ENCODE measurements at regions not wholly inside any gene's neighbourhood (a gene's known extent, or its start where the extent isn't known, plus 50 kb on each side); places are given as distances from the start of the nearest gene placed in this dataset.

- Mint-ChIP-seq H3K9me3 (peaks cover 3% of the 10 kb centered on the region), H3K4me3 (no peak overlapping the region), H3K4me1 (peaks cover 22% of the 10 kb centered on the region), H3K27ac (no peak overlapping the region), H3K27me3 (ENCODE audit: low read depth) (no peaks in the 10 kb centered on the region), H3K36me3 (ENCODE audit: low read depth) (no peaks in the 10 kb centered on the region)
- TF ChIP-seq, protein P1, sequence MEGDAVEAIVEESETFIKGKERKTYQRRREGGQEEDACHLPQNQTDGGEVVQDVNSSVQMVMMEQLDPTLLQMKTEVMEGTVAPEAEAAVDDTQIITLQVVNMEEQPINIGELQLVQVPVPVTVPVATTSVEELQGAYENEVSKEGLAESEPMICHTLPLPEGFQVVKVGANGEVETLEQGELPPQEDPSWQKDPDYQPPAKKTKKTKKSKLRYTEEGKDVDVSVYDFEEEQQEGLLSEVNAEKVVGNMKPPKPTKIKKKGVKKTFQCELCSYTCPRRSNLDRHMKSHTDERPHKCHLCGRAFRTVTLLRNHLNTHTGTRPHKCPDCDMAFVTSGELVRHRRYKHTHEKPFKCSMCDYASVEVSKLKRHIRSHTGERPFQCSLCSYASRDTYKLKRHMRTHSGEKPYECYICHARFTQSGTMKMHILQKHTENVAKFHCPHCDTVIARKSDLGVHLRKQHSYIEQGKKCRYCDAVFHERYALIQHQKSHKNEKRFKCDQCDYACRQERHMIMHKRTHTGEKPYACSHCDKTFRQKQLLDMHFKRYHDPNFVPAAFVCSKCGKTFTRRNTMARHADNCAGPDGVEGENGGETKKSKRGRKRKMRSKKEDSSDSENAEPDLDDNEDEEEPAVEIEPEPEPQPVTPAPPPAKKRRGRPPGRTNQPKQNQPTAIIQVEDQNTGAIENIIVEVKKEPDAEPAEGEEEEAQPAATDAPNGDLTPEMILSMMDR (IDR thresholded peaks at IDR 0.05; ENCODE audit: unreplicated experiment in 3 of 3): no peak
Measured at GRCh38 chr2:18439716-18440115, 120.7 kb downstream of the RDH14 start.

- H3K4me1 Mint-ChIP-seq: peaks cover 26% of the 10 kb centered on the region
- no peaks in the 10 kb centered on the region for H3K27me3 Mint-ChIP-seq (ENCODE audit: low read depth)
- no peak overlapping the region for H3K27ac Mint-ChIP-seq
- TF ChIP-seq, protein P1 (IDR thresholded peaks at IDR 0.05; ENCODE audit: unreplicated experiment in 3 of 3): no peak
- H3K9me3 Mint-ChIP-seq: peaks cover 3% of the 10 kb centered on the region
- no peak overlapping the region for H3K4me3 Mint-ChIP-seq
- H3K36me3 Mint-ChIP-seq (ENCODE audit: low read depth): no peaks in the 10 kb centered on the region
Measured at GRCh38 chr2:18437909-18438308, 122.5 kb downstream of the RDH14 start.

DNA sequence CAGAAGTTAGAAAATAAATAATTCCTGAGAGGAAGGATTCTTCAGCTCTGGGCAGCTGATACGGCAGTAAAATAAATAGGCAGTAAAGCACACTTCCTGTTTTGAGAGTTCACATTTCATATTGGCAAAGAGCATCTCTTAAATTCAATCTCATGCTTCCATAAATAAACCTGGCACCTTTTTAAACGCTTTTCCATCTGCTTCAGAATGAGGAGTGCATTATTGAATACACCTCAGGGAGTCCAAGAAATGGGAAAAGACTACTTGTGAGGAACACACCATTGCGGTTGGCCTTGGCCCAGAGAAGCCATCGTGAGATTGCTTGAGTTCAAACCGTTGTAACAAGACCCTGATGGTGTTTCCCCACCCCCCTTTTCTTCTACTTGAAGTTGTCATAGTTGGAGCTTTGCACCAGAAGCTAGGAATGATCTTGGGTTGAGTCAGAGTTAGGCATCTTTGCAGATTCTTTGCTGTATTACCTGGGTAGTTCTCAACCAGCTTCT is 123.9 kb downstream of the RDH14 start:
- Mint-ChIP-seq H3K9me3 (peaks cover 3% of the 10 kb centered on the region), H3K4me3 (no peak overlapping the region), H3K27me3 (ENCODE audit: low read depth) (no peaks in the 10 kb centered on the region), H3K27ac (peak overlapping the region; percentile 9 to 71 (median 33)), H3K36me3 (ENCODE audit: low read depth) (no peaks in the 10 kb centered on the region), H3K4me1 (peaks cover 35% of the 10 kb centered on the region)
- TF ChIP-seq, protein P1 (IDR thresholded peaks at IDR 0.05; ENCODE audit: unreplicated experiment in 3 of 3): no peak

GRCh38 chr2:18435426-18436037 is 124.9 kb downstream of the RDH14 start:
- H3K27ac Mint-ChIP-seq: peak overlapping the region in 2 of 3 experiments; percentile 9 to 49
- H3K27me3 Mint-ChIP-seq (ENCODE audit: low read depth): no peaks in the 10 kb centered on the region
- peaks cover 35% of the 10 kb centered on the region for H3K4me1 Mint-ChIP-seq
- H3K9me3 Mint-ChIP-seq: peaks cover 3% of the 10 kb centered on the region
- TF ChIP-seq, protein P1 (IDR thresholded peaks at IDR 0.05; ENCODE audit: unreplicated experiment in 3 of 3): peak; percentile 69 to 78 (median 71)
- no peak overlapping the region for H3K4me3 Mint-ChIP-seq
- H3K36me3 Mint-ChIP-seq (ENCODE audit: low read depth): no peaks in the 10 kb centered on the region

DNA sequence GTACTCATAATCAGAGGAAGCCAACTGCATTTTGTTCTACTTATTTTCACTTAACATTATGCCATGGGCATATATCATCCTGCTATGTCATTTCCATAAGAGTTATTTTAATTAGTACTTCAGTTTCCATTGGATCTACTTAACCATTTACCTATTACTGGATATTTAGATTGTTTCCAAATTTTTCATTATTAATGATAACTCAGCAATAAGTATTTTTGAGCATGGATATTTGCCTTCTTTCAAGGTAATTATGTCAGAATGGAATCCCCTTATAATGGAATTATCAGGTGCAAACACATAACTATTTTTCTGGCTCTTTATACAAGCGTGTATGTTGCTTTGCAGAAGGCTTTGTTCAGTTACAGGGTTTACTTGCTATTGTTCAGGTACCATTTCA is 126.6 kb downstream of the RDH14 start:
- no peak overlapping the region for H3K27ac Mint-ChIP-seq
- no peak overlapping the region for H3K4me3 Mint-ChIP-seq
- H3K4me1 Mint-ChIP-seq: peaks cover 35% of the 10 kb centered on the region
- H3K27me3 Mint-ChIP-seq (ENCODE audit: low read depth): no peaks in the 10 kb centered on the region
- TF ChIP-seq, protein P1 (IDR thresholded peaks at IDR 0.05; ENCODE audit: unreplicated experiment in 3 of 3): no peak
- no peaks in the 10 kb centered on the region for H3K36me3 Mint-ChIP-seq (ENCODE audit: low read depth)
- H3K9me3 Mint-ChIP-seq: no peaks in the 10 kb centered on the region

DNA sequence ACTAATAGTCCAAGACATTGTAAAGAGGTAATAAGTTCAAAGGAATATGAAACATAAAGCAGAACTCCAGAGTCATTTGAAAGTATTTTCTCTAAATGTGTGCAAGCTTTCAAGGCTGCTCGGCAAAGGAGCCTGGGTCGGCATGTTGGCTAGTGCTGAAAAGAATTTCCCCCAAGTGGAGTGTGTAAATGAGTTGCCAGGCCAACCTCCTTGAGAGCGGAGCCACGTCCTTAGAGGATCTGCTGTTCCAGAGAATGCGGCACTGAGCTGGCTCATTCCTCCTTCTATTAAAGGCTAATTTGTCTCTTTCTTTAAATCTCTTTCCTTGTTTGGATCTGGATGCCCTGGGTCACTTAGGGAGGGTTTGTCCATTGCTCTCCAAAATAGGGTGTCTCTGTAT is 127.5 kb downstream of the RDH14 start:
- H3K4me1 Mint-ChIP-seq: peaks cover 35% of the 10 kb centered on the region
- TF ChIP-seq, protein P1 (IDR thresholded peaks at IDR 0.05; ENCODE audit: unreplicated experiment in 3 of 3): no peak
- H3K4me3 Mint-ChIP-seq: no peak overlapping the region
- H3K9me3 Mint-ChIP-seq: no peaks in the 10 kb centered on the region
- no peaks in the 10 kb centered on the region for H3K27me3 Mint-ChIP-seq (ENCODE audit: low read depth)
- H3K27ac Mint-ChIP-seq: peak overlapping the region; percentile 27 to 59 (median 32)
- no peaks in the 10 kb centered on the region for H3K36me3 Mint-ChIP-seq (ENCODE audit: low read depth)
